HepG2 (cell line): ENCODE measurements at regions not wholly inside any gene's neighbourhood (a gene's known extent, or its start where the extent isn't known, plus 50 kb on each side); places are given as distances from the start of the nearest gene placed in this dataset.

Source experiments
- ATAC-seq: fragments of 200-7000 bp; cut with Tn5 transposase; 3 replicates; pipeline ENCODE4 v1.9.1; 2020; ENCODE audit warnings: mild to moderate bottlenecking, moderate library complexity
- BruUV-seq: library from RNA; stranded (reverse); fragments of 400-500 nt; replicated peaks from 2 replicates; lab custom pipeline; 2021; lab: Mats Ljungman, UMichigan
- CTCF ChIA-PET: fragments of 300-600 bp; formaldehyde crosslinking; extraction: SDS; loops from one replicate; lab custom pipeline; 2021; ENCODE audit warnings: low total read pairs, inconsistent platforms, low intra/inter-chr PET ratio; lab: Yijun Ruan, JAX
- POLR2A ChIA-PET: fragments of 350-600 bp; sonication (Branson Sonifier 250); formaldehyde crosslinking; loops from one replicate; lab custom pipeline; 2020; ENCODE audit warnings: antibody characterized with exemption, inconsistent platforms; lab: Yijun Ruan, JAX
- DNase-seq: peaks from one replicate; pipeline ENCODE4 v3.0.0-alpha.2; 2015; ENCODE audit warnings: low spot score
- FAIRE-seq: peaks from 3 replicates; lab custom pipeline; 2011; peaks lifted over from hg19 to GRCh38; lab: Jason Lieb, UNC
- H2AFZ ChIP-seq: one replicate; pipeline ENCODE4 v1.6.1; 2011; ENCODE audit warnings: low read length, inconsistent platforms
- H3K27ac ChIP-seq: fragments of 300-600 bp; 3 replicates; pipeline ENCODE4 v1.8.0; 2011; ENCODE audit warnings: mixed run types, mild to moderate bottlenecking, mixed read lengths, low read length, inconsistent platforms; ENCODE audit not compliant: insufficient read depth; ENCODE audit errors: extremely low read length
- H3K27me3 ChIP-seq, 2 experiments: fragments of 200-600 bp in 1 of 2; 2 replicates in 1 of 2; 3 replicates in 1 of 2; pipeline versions ENCODE4 v1.6.0 to v1.8.0; 2011; ENCODE audit warnings: low read length in 2 of 2, mild to moderate bottlenecking in 2 of 2, moderate library complexity in 2 of 2, inconsistent platforms in 1 of 2; ENCODE audit not compliant: insufficient read depth in 2 of 2, control insufficient read depth in 1 of 2
- H3K36me3 ChIP-seq, 2 experiments: fragments of 200-600 bp in 1 of 2; replicated peaks in 1 of 2; 2 replicates in 1 of 2; 3 replicates in 1 of 2; pipeline versions ENCODE4 v1.5.1 to v1.8.0; 2011; ENCODE audit warnings: low read length in 2 of 2, inconsistent platforms in 1 of 2; ENCODE audit not compliant: insufficient read depth in 2 of 2, control insufficient read depth in 1 of 2
- H3K4me1 ChIP-seq: 2 replicates; pipeline ENCODE4 v1.5.1; 2012; ENCODE audit warnings: low read length, inconsistent platforms; ENCODE audit not compliant: insufficient read depth
- H3K4me2 ChIP-seq: 2 replicates; pipeline ENCODE4 v1.6.0; 2011; ENCODE audit warnings: low read depth, low read length, inconsistent platforms
- H3K4me3 ChIP-seq, 3 experiments: fragments of 200-600 bp in 1 of 3; sonication (generic), shearing (Covaris generic) in 1 of 3; replicated peaks in 1 of 3; 2 replicates each; pipeline ENCODE4 v1.5.1; 2011 to 2016; ENCODE audit warnings: low read length in 3 of 3, inconsistent platforms in 2 of 3, low read depth in 2 of 3, mild to moderate bottlenecking in 2 of 3, control low read depth in 1 of 3, mixed read lengths in 1 of 3; ENCODE audit not compliant: insufficient read depth in 1 of 3
- H3K79me2 ChIP-seq: one replicate; pipeline ENCODE4 v1.6.1; 2011; ENCODE audit warnings: low read length, inconsistent platforms; ENCODE audit not compliant: insufficient read depth
- H3K9ac ChIP-seq: 2 replicates; pipeline ENCODE4 v1.6.0; 2011; ENCODE audit warnings: mild to moderate bottlenecking, low read depth, low read length, inconsistent platforms; ENCODE audit not compliant: insufficient read depth
- H3K9me3 ChIP-seq: 2 replicates; pipeline ENCODE4 v1.5.1; 2012; ENCODE audit warnings: mild to moderate bottlenecking, low read length
- H4K20me1 ChIP-seq: 2 replicates; pipeline ENCODE4 v1.6.0; 2011; ENCODE audit warnings: inconsistent platforms, mild to moderate bottlenecking, low read length, moderate library complexity; ENCODE audit not compliant: insufficient read depth
- CSRNP1 ChIP-seq: sonication (generic); formaldehyde crosslinking; IDR thresholded peaks from 2 replicates; pipeline ENCODE4 v1.8.1; 2023; ENCODE audit warnings: mild to moderate bottlenecking, missing genetic modification reagents
- ELK4 ChIP-seq: sonication (generic); formaldehyde crosslinking; IDR thresholded peaks from 2 replicates; pipeline ENCODE4 v1.9.0; 2021; ENCODE audit warnings: missing genetic modification reagents, borderline replicate concordance
- HDAC1 ChIP-seq: sonication (generic); formaldehyde crosslinking; IDR thresholded peaks from 2 replicates; pipeline ENCODE4 v1.5.1; 2020; ENCODE audit warnings: mild to moderate bottlenecking, missing genetic modification reagents
- KIAA2018 ChIP-seq: sonication (generic); formaldehyde crosslinking; IDR thresholded peaks from 2 replicates; pipeline ENCODE4 v1.5.0; 2020; ENCODE audit warnings: mild to moderate bottlenecking, missing genetic modification reagents, borderline replicate concordance
- MTA1 ChIP-seq: sonication (generic); formaldehyde crosslinking; IDR thresholded peaks from 2 replicates; pipeline ENCODE4 v1.4.0; 2020; ENCODE audit warnings: missing genetic modification reagents, mild to moderate bottlenecking, borderline replicate concordance
- NR1H2 ChIP-seq: sonication (generic); formaldehyde crosslinking; IDR thresholded peaks from 2 replicates; pipeline ENCODE4 v1.8.1; 2022; ENCODE audit warnings: low read depth, missing genetic modification reagents, borderline replicate concordance
- PHF21A ChIP-seq: sonication (generic); formaldehyde crosslinking; IDR thresholded peaks from 2 replicates; pipeline ENCODE4 v1.5.0; 2020; ENCODE audit warnings: mild to moderate bottlenecking, missing genetic modification reagents
- ZNF562 ChIP-seq: sonication (generic); formaldehyde crosslinking; IDR thresholded peaks from 2 replicates; pipeline ENCODE4 v1.8.0; 2022; ENCODE audit warnings: missing genetic modification reagents, borderline replicate concordance
- ZNF772 ChIP-seq: sonication (generic); formaldehyde crosslinking; IDR thresholded peaks from 2 replicates; pipeline ENCODE4 v1.5.0; 2020; ENCODE audit warnings: mild to moderate bottlenecking, missing genetic modification reagents
- ZNF816 ChIP-seq: sonication (generic); formaldehyde crosslinking; IDR thresholded peaks from 2 replicates; pipeline ENCODE4 v1.8.0; 2022; ENCODE audit warnings: missing genetic modification reagents, mild to moderate bottlenecking, borderline replicate concordance
- ZNF891 ChIP-seq: sonication (generic); formaldehyde crosslinking; IDR thresholded peaks from 2 replicates; pipeline ENCODE4 v1.5.0; 2020; ENCODE audit warnings: mild to moderate bottlenecking, missing genetic modification reagents
- WGBS: methylation state at CpG from one replicate; pipeline ENCODE4 v1.1.6; 2017; ENCODE audit warnings: low lambda C conversion rate; 5-methylcytosine and 5-hydroxymethylcytosine counted together
- in situ Hi-C: cut with HindIII; loops from 2 replicates; pipeline ENCODE4 v1.10.0; 2017; ENCODE audit warnings: low pct_unique_long_range_greater_than_20kb; ENCODE audit not compliant: extremely low pct_ligation_motif_present
- intact Hi-C: fragments of 100-400 bp; cut with micrococcal nuclease; formaldehyde crosslinking; loops from one replicate; pipeline ENCODE4 v1.10.0; 2022; ENCODE audit not compliant: unreplicated experiment

DNA sequence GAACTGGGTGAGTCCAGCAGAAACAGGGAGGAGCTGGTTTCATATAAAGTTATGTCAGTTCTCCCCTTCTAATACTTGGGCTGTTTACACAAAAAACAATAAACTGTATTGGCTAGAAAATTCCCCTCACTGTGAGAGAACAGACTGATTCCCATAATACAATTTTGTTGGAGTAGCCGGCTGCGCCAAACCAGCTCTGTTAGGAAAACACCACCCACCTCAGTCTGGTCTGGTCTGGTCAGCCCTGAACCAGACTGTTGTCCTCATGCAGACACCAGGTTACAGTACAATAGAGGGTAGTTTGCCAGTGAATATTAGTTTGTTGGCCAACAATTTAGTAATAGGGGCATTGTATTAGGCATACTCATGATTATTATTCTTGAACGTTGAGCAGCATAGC lies 356.4 kb downstream of the EFNA5 start:
- CTCF ChIA-PET: no interaction called here
- Histone ChIP-seq H3K36me3 (no peaks in the 10 kb centered on the region), H3K9ac (no peak overlapping the region), H3K79me2 (no peaks in the 10 kb centered on the region), H3K27ac (no peak overlapping the region), H3K4me1 (no peaks in the 10 kb centered on the region), H3K4me2 (no peak overlapping the region), H2AFZ (no peak overlapping the region), H4K20me1 (no peaks in the 10 kb centered on the region), H3K4me3 (no peak overlapping the region), H3K9me3 (no peaks in the 10 kb centered on the region), H3K27me3 (no peaks in the 10 kb centered on the region)
- 24% methylated on average over 3 of the region's 3 CpGs for WGBS
- FAIRE-seq (no peak), ATAC-seq (no peak), DNase-seq (no peak)
- BruUV-seq: no TSS peak
- POLR2A ChIA-PET: no interaction called here
- intact Hi-C loops (no loop called here), in situ Hi-C loops (no loop called here)
- TF ChIP-seq ZNF816: no peak
- no peak for TF ChIP-seq ZNF891 (CRISPR knock-in tag)
- no peak for TF ChIP-seq ELK4 (CRISPR knock-in tag)
- TF ChIP-seq ZNF772 (CRISPR knock-in tag): no peak
- TF ChIP-seq NR1H2 (CRISPR knock-in tag): no peak
- TF ChIP-seq ZNF562 (CRISPR knock-in tag): no peak
- no peak for TF ChIP-seq CSRNP1 (CRISPR knock-in tag)
- no peak for TF ChIP-seq MTA1 (CRISPR knock-in tag)
- TF ChIP-seq KIAA2018 (CRISPR knock-in tag): no peak
- TF ChIP-seq HDAC1 (CRISPR knock-in tag): no peak
- no peak for TF ChIP-seq PHF21A (CRISPR knock-in tag)
